Type B pancreatic cell (in vitro differentiated cells): ENCODE measurements at regions not wholly inside any gene's neighbourhood (a gene's known extent, or its start where the extent isn't known, plus 50 kb on each side); places are given as distances from the start of the nearest gene placed in this dataset.
A peak's percentile ranks its signal among the peaks of the same experiment; 100 is the strongest.

ENCODE experiments used
- DNase-seq: peaks from one replicate; pipeline ENCODE4 v3.0.0; 2021; ENCODE audit warnings: mixed read lengths; ENCODE audit not compliant: unreplicated experiment; ENCODE audit errors: extremely low spot score
- H3K27ac Mint-ChIP-seq: 2 replicates; pipeline ENCODE4 v1.8.0; 2021; ENCODE audit warnings: mild to moderate bottlenecking, mixed read lengths
- H3K27me3 Mint-ChIP-seq: 2 replicates; pipeline ENCODE4 v1.8.0; 2021; ENCODE audit warnings: mixed read lengths
- H3K36me3 Mint-ChIP-seq: 2 replicates; pipeline ENCODE4 v1.8.0; 2021; ENCODE audit warnings: mixed read lengths
- H3K4me1 Mint-ChIP-seq: one replicate; pipeline ENCODE4 v1.8.0; 2021; ENCODE audit warnings: mixed read lengths; ENCODE audit not compliant: unreplicated experiment
- H3K4me3 Mint-ChIP-seq: 2 replicates; pipeline ENCODE4 v1.8.0; 2021; ENCODE audit warnings: mild to moderate bottlenecking, mixed read lengths
- H3K9me3 Mint-ChIP-seq: 2 replicates; pipeline ENCODE4 v1.8.0; 2021; ENCODE audit warnings: mixed read lengths
- CTCF ChIP-seq: fragments of 200-600 bp; sonication (generic); conservative IDR thresholded peaks from 2 replicates; pipeline ENCODE4 v1.5.0; 2021; ENCODE audit warnings: antibody characterized with exemption, mild to moderate bottlenecking

DNA sequence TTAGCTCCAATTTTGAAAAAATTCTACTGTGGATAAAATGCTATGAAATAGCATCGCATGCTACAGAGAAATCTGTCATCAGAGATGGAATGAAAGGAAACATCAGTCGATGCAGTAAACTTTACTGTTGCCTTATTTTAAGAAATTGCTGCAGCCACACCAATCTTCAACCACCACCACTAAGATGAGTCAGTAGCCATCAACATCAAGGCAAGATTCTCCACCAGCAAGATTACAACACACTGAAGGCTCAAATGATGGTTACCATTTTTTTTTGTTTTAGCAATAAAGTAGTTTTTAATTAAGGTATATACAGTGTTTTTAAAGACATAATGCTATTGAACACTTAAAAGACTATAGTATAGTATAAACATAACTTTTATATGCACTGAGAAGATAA is 95.6 kb upstream of the JUN start:
- Mint-ChIP-seq H3K36me3 (no peaks in the 10 kb centered on the region), H3K27ac (no peak overlapping the region), H3K9me3 (peaks cover 5% of the 10 kb centered on the region), H3K4me1 (peaks cover 30% of the 10 kb centered on the region), H3K27me3 (no peaks in the 10 kb centered on the region), H3K4me3 (no peak overlapping the region)
- no peak for TF ChIP-seq CTCF
- DNase-seq = no peak

DNA sequence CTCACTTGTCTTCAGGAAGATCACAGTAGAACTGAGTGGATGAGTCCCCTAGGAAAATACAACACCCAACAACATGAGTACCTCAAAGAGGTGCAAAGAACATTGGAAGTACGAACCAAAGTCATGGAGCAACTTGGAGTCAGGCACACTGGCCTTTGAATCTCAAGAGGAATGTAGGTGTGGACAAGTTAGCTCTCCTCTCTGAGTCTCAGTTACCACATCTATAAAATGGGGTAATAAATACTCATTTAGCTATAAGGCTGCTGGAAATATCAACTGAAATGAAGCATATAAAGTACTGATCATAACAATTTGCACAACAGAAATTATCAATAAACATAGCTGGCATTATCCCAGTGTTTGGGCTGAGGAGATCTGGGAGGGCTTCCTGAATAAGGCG is 96.7 kb upstream of the JUN start:
- no peak for TF ChIP-seq CTCF
- no peaks in the 10 kb centered on the region for H3K36me3 Mint-ChIP-seq
- no peak overlapping the region for H3K27ac Mint-ChIP-seq
- H3K4me3 Mint-ChIP-seq = no peak overlapping the region
- H3K4me1 Mint-ChIP-seq = peaks cover 23% of the 10 kb centered on the region
- no peaks in the 10 kb centered on the region for H3K27me3 Mint-ChIP-seq
- H3K9me3 Mint-ChIP-seq = peaks cover 5% of the 10 kb centered on the region
- no peak for DNase-seq

- Mint-ChIP-seq H3K4me3 (no peak overlapping the region), H3K27ac (no peak overlapping the region), H3K4me1 (peaks cover 28% of the 10 kb centered on the region), H3K36me3 (no peaks in the 10 kb centered on the region), H3K27me3 (no peaks in the 10 kb centered on the region), H3K9me3 (peaks cover 5% of the 10 kb centered on the region)
- no peak for TF ChIP-seq CTCF
- no peak for DNase-seq
These were observed 97.7 kb upstream of the JUN start for GRCh38 chr1:58881471-58881994.

DNA sequence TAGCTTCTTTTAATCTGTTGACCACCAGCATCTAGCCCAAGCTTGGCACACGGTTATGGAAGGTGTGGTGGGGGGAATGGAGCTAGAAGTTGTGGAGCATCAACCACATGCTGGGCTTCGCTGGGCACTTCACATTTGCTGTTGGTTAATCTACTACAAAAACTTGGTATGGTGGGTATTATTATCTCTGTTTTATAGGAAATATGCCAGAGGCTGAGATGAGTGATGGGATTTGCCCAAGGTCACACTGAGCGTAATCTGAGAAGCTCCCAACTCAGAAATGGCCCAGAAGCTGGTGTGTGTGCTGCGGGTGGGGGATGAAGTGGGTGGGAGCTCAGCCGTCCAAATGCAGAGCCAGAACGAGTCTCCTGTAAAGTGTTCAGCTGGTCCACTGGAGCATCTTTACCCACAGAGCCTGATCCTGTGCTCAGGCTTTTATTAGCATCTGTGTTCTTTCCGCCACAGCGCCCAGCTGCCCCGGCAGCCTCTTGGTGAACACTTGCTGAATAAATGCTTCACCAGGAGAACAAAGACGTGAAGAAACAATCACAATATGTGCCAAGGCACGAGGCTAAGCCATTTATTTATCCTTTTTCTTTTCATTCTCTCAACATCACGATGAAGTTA is 98.6 kb upstream of the JUN start:
- peaks cover 5% of the 10 kb centered on the region for H3K9me3 Mint-ChIP-seq
- H3K4me1 Mint-ChIP-seq = peaks cover 35% of the 10 kb centered on the region
- no peaks in the 10 kb centered on the region for H3K27me3 Mint-ChIP-seq
- TF ChIP-seq CTCF = no peak
- H3K27ac Mint-ChIP-seq = no peak overlapping the region
- no peaks in the 10 kb centered on the region for H3K36me3 Mint-ChIP-seq
- no peak overlapping the region for H3K4me3 Mint-ChIP-seq
- DNase-seq = no peak

DNA sequence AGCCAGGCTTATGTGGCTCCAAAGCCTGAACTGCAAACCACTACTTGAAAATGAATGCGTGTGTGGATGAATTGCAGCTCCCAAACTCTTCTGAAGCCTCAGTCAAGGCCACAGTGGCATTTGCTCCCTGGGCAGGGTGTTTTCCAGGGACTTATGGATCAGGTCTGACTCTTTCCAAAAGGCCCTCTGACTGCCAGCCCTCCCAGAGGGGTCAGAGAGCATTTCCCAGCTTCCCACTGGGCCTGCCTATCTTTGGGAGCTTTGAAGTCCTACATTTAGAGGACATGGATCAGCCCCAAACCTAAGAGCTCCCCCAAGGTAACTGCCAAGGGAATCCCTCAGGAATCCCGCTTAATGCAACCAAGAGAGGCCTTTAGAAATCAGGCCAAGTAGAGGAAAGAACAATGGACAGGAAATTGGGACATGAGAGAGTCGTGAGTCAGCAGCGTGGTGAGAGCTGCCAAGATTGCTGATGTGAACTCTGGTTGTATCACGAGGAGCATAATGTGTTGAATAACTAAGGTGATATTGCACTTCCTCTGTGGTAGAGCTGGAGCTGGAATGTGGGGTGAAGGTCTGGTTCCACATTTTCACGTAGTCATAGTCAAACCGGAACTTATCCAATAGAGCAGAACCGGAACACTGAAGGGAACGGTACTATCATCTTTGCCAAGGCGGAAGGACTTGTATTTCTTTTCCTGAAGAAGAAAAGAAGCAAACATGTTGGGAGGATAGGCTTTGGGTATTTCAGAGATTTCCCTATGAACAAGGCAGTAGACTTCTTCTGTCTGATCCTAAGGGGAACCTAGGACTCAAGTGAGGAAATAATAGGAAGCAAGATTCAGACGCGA is 99.4 kb upstream of the JUN start:
- Mint-ChIP-seq H3K27me3 (no peaks in the 10 kb centered on the region), H3K36me3 (no peaks in the 10 kb centered on the region), H3K4me3 (no peak overlapping the region), H3K27ac (peak overlapping the region; percentile 66), H3K4me1 (peaks cover 35% of the 10 kb centered on the region), H3K9me3 (peaks cover 5% of the 10 kb centered on the region)
- no peak for TF ChIP-seq CTCF
- DNase-seq = no peak
